ENCODE measurements at regions not wholly inside any gene's neighbourhood (a gene's known extent, or its start where the extent isn't known, plus 50 kb on each side); places are given as distances from the start of the nearest gene placed in this dataset.

GRCh38 chr10:78817361-78817760, 251.4 kb upstream of the ZMIZ1 start:
- DNase-seq: no peak

GRCh38 chr10:78817804-78818203, 251.0 kb upstream of the ZMIZ1 start:
- DNase-seq: no peak

GRCh38 chr10:78819361-78820006, 249.3 kb upstream of the ZMIZ1 start:
- no peak for DNase-seq

GRCh38 chr10:78820007-78820362, 248.8 kb upstream of the ZMIZ1 start:
- DNase-seq: no peak

- DNase-seq: no peak
These were observed 247.7 kb upstream of the ZMIZ1 start for GRCh38 chr10:78821052-78821451.

GRCh38 chr10:78828647-78829539, 239.9 kb upstream of the ZMIZ1 start:
- no peak for DNase-seq

- no peak for DNase-seq
These were observed 239.2 kb upstream of the ZMIZ1 start for GRCh38 chr10:78829565-78829964.

- DNase-seq: no peak
These were observed 238.4 kb upstream of the ZMIZ1 start for GRCh38 chr10:78830062-78830975.

GRCh38 chr10:78830976-78831375, 237.8 kb upstream of the ZMIZ1 start:
- no peak for DNase-seq

- no peak for DNase-seq
These were observed 237.3 kb upstream of the ZMIZ1 start for GRCh38 chr10:78831461-78831860.

- DNase-seq: no peak
These were observed 236.5 kb upstream of the ZMIZ1 start for GRCh38 chr10:78832281-78832680.

GRCh38 chr10:78838141-78838657, 230.6 kb upstream of the ZMIZ1 start:
- no peak for DNase-seq

GRCh38 chr10:78843495-78843894, 225.3 kb upstream of the ZMIZ1 start:
- DNase-seq: no peak

GRCh38 chr10:78844960-78845607, 223.7 kb upstream of the ZMIZ1 start:
- no peak for DNase-seq

GRCh38 chr10:78846071-78846470, 222.7 kb upstream of the ZMIZ1 start:
- DNase-seq: no peak

- DNase-seq: no peak
These were observed 222.0 kb upstream of the ZMIZ1 start for GRCh38 chr10:78846760-78847159.

- no peak for DNase-seq
These were observed 221.3 kb upstream of the ZMIZ1 start for GRCh38 chr10:78847485-78847884.

- no peak for DNase-seq
These were observed 219.7 kb upstream of the ZMIZ1 start for GRCh38 chr10:78849115-78849514.

GRCh38 chr10:78849731-78850130, 219.0 kb upstream of the ZMIZ1 start:
- no peak for DNase-seq

GRCh38 chr10:78850644-78851435, 217.9 kb upstream of the ZMIZ1 start:
- DNase-seq: no peak

- no peak for DNase-seq
These were observed 217.1 kb upstream of the ZMIZ1 start for GRCh38 chr10:78851647-78852046.

Data from NCI-H774 (cell line).